WTC11 (cell line): ENCODE measurements at regions not wholly inside any gene's neighbourhood (a gene's known extent, or its start where the extent isn't known, plus 50 kb on each side); places are given as distances from the start of the nearest gene placed in this dataset.

Source experiments
- ATF1 ChIP-seq: sonication (generic); formaldehyde crosslinking; IDR thresholded peaks from 2 replicates; pipeline ENCODE4 v1.8.1; 2023; ENCODE audit warnings: mild to moderate bottlenecking, moderate library complexity, missing genetic modification reagents
- ATF2 ChIP-seq: sonication (generic); formaldehyde crosslinking; IDR thresholded peaks from 2 replicates; pipeline ENCODE4 v1.8.1; 2022; ENCODE audit warnings: low read depth, missing genetic modification reagents, borderline replicate concordance
- CBFB ChIP-seq: sonication (generic); formaldehyde crosslinking; IDR thresholded peaks from 2 replicates; pipeline ENCODE4 v1.8.1; 2022; ENCODE audit warnings: mild to moderate bottlenecking, low read depth, missing genetic modification reagents
- CREB1 ChIP-seq: sonication (generic); formaldehyde crosslinking; IDR thresholded peaks from 2 replicates; pipeline ENCODE4 v1.8.0; 2023; ENCODE audit warnings: mild to moderate bottlenecking, missing genetic modification reagents
- CTCF ChIP-seq: fragments of 200-600 bp; IDR thresholded peaks from 2 replicates; pipeline ENCODE4 v1.8.0; 2022; ENCODE audit warnings: antibody characterized with exemption
- E2F5 ChIP-seq: sonication (generic); formaldehyde crosslinking; IDR thresholded peaks from 2 replicates; pipeline ENCODE4 v1.8.1; 2022; ENCODE audit warnings: mild to moderate bottlenecking, moderate library complexity, missing genetic modification reagents
- FOXP4 ChIP-seq: sonication (generic); formaldehyde crosslinking; IDR thresholded peaks from 2 replicates; pipeline ENCODE4 v1.8.0; 2022; ENCODE audit warnings: mild to moderate bottlenecking, missing genetic modification reagents
- NR2C2 ChIP-seq: sonication (generic); formaldehyde crosslinking; IDR thresholded peaks from 2 replicates; pipeline ENCODE4 v1.8.0; 2022; ENCODE audit warnings: mild to moderate bottlenecking, missing genetic modification reagents
- RELA ChIP-seq: sonication (generic); formaldehyde crosslinking; IDR thresholded peaks from 2 replicates; pipeline ENCODE4 v1.8.1; 2022; ENCODE audit warnings: missing genetic modification reagents, mild to moderate bottlenecking, borderline replicate concordance
- SP1 ChIP-seq: sonication (generic); formaldehyde crosslinking; conservative IDR thresholded peaks from 2 replicates; pipeline ENCODE4 v1.8.1; 2022; ENCODE audit warnings: missing genetic modification reagents
- USF2 ChIP-seq: sonication (generic); formaldehyde crosslinking; IDR thresholded peaks from 2 replicates; pipeline ENCODE4 v1.8.1; 2023; ENCODE audit warnings: mild to moderate bottlenecking, missing genetic modification reagents, moderate library complexity
- ZNF396 ChIP-seq: fragments of 250-450 bp; sonication (Bioruptor Pico); IDR thresholded peaks from 2 replicates; pipeline ENCODE4 v1.8.0; 2021; ENCODE audit warnings: mild to moderate bottlenecking, moderate library complexity, borderline replicate concordance
- ZNF416 ChIP-seq: fragments of 250-450 bp; sonication (Bioruptor Pico); IDR thresholded peaks from 2 replicates; pipeline ENCODE4 v1.9.0; 2021; ENCODE audit warnings: mild to moderate bottlenecking, inconsistent platforms

GRCh38 chr1:39086865-39087409 lies 60.8 kb downstream of the NDUFS5 start:
- no peak for TF ChIP-seq ATF1 (CRISPR knock-in tag)
- no peak for TF ChIP-seq NR2C2 (CRISPR knock-in tag)
- TF ChIP-seq SP1 (CRISPR knock-in tag) = no peak
- TF ChIP-seq ZNF416 (CRISPR knock-in tag) = no peak
- TF ChIP-seq FOXP4 (CRISPR knock-in tag) = no peak
- no peak for TF ChIP-seq USF2 (CRISPR knock-in tag)
- TF ChIP-seq CREB1 (CRISPR knock-in tag) = no peak
- no peak for TF ChIP-seq CTCF
- no peak for TF ChIP-seq ATF2 (CRISPR knock-in tag)
- no peak for TF ChIP-seq CBFB (CRISPR knock-in tag)
- no peak for TF ChIP-seq RELA
- TF ChIP-seq ZNF396 (CRISPR knock-in tag) = no peak
- no peak for TF ChIP-seq E2F5 (CRISPR knock-in tag)
